ENCODE measurements at regions not wholly inside any gene's neighbourhood (a gene's known extent, or its start where the extent isn't known, plus 50 kb on each side); places are given as distances from the start of the nearest gene placed in this dataset.

DNA sequence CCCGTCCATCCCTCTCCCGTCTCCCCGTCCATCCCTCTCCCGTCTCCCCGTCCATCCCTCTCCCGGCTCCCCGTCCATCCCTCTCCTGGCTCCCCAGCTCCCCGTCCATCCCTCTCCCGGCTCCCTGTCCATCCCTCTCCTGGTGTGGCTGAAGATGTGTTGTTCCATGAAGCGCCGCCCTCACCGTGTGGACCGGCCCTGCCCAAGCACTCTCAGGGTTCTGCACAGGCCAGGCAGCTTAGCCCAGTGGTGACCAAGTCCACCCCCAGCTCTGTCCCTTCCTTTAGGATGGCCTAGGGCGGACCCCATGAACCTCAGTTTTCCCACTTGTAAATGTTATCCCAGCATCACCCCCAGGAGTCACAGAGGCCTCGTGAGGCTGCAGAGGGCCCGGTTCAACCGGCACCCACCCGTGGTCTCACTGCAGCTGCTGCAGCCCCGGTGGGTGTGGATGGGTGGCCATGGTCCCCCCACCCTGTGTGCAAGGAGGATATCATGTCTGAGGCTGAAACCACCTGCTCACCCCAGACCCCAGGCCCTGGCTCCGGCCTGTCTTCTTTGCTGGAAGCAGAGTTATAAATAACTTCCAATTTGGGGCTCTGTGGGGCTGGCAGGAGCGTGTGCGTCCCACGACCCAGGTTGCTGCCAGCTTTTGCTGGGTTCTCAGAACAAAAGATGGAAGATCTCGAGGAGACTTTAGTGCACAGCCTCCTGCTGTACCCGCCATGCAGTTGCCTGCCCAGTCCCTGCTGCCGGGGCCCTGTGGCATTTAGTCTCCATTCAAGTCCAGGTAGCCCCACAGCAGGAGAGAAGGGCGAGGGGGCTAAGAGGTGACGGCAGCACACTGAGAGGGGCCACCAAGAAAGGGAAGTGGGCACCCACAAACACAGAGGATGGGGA lies 1147.8 kb downstream of the BRD1 start:
- TF ChIP-seq, protein P1, sequence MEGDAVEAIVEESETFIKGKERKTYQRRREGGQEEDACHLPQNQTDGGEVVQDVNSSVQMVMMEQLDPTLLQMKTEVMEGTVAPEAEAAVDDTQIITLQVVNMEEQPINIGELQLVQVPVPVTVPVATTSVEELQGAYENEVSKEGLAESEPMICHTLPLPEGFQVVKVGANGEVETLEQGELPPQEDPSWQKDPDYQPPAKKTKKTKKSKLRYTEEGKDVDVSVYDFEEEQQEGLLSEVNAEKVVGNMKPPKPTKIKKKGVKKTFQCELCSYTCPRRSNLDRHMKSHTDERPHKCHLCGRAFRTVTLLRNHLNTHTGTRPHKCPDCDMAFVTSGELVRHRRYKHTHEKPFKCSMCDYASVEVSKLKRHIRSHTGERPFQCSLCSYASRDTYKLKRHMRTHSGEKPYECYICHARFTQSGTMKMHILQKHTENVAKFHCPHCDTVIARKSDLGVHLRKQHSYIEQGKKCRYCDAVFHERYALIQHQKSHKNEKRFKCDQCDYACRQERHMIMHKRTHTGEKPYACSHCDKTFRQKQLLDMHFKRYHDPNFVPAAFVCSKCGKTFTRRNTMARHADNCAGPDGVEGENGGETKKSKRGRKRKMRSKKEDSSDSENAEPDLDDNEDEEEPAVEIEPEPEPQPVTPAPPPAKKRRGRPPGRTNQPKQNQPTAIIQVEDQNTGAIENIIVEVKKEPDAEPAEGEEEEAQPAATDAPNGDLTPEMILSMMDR (IDR thresholded peaks at IDR 0.05), result no peak
- TF ChIP-seq SIN3A (IDR thresholded peaks at IDR 0.05; ENCODE audit: borderline replicate concordance, insufficient read depth, low read depth, low read length) (no peak), POLR2AphosphoS5 (IDR thresholded peaks at IDR 0.05; ENCODE audit: low read depth, low read length) (no peak), REST (IDR thresholded peaks at IDR 0.05; ENCODE audit: insufficient read depth in 1 of 2, low read depth in 2 of 2, low read length in 1 of 2) (no peak), TCF7L2 (IDR thresholded peaks at IDR 0.05; ENCODE audit: low read depth, low read length) (no peak)

Data from Panc1 (cell line).